DMS153 (cell line): ENCODE measurements at regions not wholly inside any gene's neighbourhood (a gene's known extent, or its start where the extent isn't known, plus 50 kb on each side); places are given as distances from the start of the nearest gene placed in this dataset.

Source experiments
- DNase-seq: peaks from one replicate; lab custom pipeline; 2025; lab: John Stamatoyannopoulos, UW

DNA sequence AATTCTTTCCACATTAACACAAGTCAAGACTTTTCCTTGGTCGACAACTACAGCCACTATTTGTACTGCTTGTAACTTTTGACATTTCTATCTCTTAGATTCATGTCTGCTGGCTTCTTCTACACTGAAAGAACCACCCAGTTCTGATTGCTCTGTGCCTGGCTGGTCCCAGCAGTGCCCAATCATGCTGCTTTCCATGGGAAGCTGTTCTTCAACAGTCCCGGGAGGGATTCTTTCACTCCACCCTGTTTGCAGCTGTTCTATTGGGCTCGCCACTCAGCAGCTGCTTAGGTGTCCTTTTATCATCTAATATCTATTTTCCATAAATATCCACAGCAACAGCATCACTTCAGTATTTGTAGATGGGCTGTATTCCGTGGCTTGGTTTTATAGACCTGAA lies 471.1 kb upstream of the SMIM21 start:
- DNase-seq, result no peak

DNA sequence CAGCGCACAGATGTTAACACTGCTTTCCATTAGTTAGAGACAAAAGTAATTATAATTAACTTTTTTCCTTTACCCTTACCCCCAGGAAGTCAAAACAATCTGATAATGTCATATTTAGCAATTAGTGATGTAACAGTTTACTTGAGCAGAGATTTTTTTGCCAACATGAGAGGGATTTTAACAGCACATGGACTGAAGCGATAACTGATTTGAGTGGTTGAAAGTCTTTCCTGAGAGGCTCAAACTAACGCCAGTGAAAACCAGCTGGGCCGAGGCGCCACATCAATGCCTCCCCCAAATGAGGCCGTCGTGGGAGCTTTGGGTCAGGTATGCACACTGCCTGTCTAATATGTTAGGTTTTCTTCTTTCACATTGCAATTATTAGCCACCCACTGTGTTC lies 469.9 kb upstream of the SMIM21 start:
- DNase-seq, result no peak

DNA sequence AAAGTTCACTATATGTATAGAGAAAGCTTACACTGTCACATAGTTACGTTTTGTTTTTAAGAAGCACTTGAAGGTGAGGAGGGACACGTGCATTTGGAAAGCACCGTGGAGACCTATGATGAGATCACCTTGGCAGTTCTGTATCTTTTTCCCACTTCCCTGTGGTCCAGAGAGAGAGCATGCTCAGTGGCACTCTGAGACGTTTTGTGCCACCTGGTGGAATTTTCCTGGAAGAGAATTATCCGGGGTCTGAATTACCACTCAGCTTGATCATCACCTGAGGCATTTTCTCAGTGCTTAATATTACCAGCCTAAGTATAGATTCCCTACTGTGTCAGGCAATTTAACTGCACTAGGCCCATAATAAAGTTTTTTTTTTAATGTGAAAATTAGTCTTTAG lies 469.4 kb upstream of the SMIM21 start:
- peak; percentile 70 for DNase-seq

DNA sequence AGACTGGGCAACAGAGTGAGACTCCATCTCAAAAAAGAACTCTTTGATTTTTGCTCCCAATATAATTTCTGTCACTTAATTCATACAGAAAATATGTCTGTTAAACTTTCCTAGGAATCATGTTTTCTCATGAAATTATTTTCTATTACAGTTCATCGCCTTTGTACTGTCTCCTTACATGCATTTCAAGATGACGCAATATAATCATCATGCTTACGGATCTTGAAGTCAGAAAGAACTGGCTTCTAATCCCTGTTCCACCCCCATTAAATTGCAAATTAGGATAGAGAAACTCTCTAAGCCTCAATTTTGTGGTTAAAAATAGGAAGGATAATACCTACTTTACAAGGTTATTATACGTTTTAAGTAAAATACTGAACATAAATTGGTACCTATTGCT lies 467.6 kb upstream of the SMIM21 start:
- DNase-seq, result no peak

DNA sequence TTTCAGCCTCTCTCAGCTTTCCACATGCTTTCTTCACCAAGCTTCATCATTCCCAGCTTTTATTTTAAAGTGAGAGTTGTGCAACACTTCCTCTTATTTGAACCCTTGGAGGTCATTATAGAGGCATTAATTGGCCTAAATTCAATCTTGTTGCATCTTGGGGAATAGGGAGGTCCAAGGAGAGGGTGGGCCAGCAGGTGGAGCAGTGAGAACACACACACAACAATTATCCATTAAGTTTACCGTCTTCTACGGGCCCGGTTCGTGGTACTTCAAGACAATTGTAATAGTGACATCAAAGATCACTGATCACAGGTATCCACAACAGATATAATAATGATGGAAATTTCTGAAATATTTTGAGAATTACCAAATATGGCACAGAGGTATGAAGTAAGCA lies 457.2 kb upstream of the SMIM21 start:
- no peak for DNase-seq

DNA sequence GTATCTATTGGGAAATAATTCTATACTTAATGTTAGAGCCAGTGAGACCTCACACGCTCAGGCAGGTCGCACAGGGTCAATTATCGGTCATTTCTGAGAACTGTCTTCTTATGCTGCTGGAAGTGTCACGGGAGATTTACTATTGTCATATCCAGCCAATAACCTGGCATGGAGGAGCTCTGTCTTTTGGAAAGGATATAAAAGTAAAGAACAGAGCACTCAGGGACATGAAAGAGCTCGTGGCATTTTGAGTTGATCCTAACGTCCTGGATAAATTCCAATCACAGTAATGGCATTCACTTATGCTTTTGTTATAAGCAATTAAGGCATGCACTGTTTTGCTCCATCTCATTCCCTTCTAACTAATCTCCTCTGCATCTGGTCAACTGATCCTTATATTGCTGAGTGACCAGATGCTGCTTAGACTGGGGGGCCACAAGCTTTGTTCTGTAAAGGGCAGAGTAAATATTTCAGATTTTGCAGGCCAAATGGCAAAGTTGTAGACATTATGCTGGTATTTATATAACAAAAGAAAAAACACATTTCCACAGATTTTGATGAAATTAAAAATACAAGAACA lies 453.5 kb upstream of the SMIM21 start:
- no peak for DNase-seq

DNA sequence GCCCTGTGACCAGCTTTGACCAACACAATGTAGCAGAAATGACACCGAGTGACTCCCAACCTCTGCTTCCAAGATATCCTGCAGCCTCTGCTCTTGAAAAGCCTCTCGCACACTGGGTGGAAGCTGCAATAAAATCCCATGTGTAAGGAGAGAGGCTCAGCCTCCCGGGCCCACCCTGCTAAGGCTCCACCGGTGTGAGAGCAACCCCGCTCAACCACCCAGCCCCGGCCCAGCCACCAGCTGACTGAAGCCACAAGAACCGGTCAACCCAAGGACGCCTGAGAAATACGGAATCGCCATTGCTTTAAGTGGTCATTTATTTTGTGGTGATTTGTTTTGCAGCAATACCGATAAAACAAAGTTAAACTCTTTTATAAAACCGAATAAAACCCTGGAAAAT lies 452.8 kb upstream of the SMIM21 start:
- no peak for DNase-seq

DNA sequence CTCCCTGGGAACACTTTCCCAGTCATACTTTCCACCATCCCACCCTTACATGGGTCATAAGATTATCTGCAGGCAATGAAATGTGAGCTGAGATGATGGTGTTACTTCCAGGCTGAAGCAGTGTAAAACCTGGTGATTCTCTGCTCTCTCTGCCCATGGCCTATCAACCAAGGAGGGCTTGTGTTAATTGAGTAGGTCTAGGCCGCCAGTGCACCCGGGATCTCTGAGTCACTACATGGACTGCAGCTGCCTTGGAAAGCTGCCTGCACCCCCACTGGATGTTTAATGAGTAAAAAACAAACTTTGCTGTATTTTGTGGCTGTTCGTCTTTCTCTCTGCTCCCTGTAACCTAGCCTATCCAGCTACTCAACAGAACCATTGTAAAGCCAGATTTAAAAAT lies 451.7 kb upstream of the SMIM21 start:
- no peak for DNase-seq

DNA sequence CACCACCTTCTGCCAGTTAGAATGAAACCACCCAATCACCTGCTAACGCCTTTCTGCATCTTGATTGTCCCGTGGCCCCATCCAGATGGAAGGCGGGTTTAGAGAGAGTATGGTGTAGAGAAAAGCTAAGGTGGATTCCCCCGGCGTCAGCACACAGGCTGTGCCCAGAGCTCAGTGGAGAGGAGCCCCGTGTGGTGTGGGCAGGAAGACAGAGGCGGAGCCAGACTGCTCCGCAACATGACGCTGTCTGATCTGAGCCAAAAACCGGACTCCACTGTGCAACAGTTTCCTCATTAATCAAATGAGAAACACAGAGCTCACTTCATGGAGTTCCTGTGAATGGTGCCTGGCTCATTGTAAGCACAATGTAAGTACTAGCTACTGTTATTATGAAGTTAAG lies 448.1 kb upstream of the SMIM21 start:
- DNase-seq, result no peak

DNA sequence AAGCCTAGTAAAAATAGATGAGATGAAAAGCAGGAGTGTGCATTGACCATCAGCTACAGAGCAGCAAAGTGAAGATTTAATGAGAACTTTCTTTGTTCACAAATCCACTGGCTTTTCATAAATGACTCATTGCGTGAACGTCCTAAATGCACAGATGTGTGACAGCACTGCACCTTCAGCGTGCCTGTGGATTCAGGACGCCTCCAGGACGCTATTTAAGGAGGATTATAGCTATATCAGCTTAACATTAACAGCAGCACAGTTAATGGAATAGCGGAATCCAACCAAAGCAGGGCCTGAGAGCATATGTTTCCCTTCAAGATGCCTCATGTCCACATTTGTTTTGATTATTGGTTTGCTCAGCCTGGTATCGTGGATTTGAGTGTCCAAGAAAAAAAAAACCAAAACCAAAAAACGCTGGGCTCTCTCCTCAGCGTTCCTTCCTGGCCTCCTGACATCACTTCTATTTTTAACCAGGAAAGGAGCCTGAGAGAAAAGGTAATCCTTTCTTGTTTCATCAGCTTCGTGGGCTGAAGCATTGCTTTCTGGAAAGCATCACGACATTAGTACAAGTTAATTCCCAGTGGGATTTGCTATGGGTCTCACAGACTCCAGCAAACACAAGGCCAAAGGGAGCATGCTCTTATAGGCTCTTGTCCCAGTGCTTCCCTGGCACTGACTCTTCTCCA lies 447.0 kb upstream of the SMIM21 start:
- no peak for DNase-seq

DNA sequence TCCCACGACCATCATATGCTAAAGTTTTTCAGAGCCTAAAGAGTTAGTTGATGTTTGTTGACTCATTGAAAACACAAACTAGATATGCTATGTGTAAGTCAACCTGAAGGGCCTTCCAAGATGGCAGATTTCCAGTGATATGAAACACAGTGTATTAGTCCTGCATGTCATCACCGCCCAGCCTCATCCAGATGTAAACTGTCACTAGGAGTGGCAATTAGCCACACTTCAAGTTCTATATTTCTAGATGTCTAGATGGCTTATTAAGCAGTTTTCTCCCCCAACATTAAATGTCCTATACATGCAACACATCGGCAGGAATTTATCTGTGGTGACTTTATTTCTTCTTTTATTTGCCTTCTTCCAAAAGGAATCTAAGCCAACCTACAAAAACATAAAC lies 444.1 kb upstream of the SMIM21 start:
- no peak for DNase-seq

DNA sequence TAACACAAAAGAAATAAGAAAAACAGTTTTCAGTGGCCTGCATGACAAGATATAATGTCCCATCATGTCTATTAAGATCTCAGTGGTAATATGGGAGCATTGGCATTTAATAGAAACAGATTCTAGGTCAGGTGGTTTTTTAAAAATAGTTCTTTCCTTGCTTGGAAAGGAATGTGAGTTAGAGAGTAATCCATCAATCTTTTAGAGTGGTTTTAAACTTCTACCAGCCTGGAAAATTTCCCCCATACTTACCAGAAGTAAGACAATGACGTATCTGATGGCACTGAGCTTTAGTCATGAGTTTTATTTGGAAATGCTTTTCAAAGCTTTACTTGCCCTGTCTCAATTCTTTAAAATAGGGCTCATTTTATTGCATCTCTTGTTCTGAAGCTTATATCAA lies 441.7 kb upstream of the SMIM21 start:
- no peak for DNase-seq

DNA sequence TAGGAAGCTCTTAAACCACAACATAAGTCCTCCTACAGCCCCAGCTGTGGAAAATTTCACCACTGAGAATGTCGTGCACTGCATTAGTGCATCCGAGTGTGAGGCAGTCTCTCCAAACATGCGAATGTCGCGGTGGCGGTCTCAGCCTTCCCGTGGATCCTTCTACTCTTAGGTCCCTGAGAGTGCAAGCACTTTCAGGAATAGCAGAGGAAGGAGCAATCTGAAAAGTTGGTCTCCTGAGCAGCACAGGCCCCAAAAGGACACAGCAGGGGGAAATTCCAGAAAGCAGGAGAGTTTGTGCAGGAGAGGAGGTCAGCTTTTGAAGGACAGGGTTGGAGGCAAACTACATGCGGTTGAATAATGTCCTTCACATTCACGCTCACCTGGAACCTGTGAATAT lies 440.5 kb upstream of the SMIM21 start:
- no peak for DNase-seq

DNA sequence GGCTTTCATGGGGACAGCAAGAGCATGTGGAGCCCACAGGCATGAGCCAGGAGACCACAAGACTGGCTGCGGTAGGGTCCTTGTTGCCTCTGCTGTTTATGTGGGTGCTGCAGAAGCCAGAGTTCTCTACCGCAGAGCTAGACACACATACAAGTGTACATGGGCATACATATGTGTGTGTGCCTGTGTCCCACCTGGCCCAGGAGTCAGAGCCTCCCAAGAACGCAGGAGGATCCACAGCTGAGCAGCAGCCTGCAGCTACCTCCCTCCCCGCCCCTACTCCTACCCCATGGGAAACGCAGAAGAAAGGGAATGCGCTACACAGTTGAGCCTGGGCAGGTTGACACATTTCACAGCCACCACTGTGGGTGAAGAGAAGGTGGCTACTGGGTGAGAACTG lies 438.1 kb upstream of the SMIM21 start:
- no peak for DNase-seq

DNA sequence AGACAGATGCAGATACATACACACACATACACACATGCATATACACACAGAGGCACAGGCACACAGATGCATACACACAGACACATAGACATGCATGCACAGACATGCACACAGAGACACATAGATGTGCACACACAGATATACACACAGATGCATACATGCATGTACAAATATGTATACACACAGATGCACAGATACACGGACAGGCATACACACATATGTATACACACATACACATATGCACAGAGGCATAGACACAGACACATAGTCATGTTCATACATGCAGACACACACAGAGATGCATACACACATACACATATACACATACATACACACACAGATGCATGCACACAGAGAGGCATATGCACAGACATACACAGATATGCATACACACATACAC lies 437.3 kb upstream of the SMIM21 start:
- DNase-seq, result no peak

DNA sequence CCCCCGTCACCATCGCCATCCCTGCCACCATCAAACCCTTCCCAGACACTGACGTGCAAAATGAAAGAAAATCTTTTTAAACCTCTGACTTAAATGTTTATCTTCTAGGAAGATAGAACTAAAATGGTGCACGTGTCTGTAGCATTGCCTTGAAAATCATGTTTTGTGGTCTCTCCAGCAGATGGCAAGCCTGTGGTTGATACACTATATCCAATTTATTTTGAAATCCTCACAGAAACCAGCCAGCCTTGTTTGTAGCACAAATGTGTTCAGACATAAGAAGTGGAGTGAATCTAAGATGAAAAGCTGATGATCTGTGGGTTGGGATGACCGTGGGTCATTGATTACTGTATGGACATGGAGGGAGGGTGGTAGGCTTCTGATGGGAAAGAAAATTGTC lies 436.2 kb upstream of the SMIM21 start:
- no peak for DNase-seq

DNA sequence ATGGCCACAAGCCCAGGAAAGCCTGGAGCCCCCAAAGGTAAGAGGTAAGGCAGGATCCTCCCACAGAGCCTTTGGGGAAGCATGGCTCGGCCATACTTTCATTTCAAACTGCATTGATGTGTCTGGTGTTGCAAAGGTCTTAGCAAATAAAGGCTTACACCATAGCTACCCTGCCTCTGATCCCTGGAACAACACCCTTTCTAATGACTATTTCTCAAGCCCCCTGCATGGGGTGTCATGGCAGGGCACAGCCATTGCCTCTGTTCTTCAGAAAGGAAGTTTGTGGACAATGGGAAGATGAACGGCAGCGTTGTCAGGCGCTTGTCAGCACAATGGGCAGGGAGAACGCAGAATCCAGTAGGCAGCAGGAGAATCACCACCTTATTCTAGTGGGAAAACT lies 435.0 kb upstream of the SMIM21 start:
- DNase-seq, result no peak

DNA sequence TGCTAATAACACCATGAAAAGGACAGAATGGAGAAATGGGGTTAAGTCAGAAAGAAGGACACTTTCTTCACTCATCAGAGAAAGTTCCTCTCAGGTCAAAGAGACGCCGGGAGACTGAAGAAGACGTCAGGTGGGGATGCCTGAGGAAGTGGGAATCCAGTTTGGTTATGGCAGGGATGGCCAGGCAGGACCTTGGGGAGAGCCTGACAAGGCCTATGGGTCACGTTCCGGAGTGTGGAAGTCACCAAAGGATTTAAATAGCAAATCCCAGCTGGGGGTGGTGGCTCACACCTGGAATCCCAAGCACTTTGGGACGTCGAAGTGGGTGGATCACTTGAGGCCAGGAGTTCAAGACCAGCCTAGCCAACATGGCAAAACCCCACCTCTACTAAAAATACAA lies 432.7 kb upstream of the SMIM21 start:
- DNase-seq, result no peak

DNA sequence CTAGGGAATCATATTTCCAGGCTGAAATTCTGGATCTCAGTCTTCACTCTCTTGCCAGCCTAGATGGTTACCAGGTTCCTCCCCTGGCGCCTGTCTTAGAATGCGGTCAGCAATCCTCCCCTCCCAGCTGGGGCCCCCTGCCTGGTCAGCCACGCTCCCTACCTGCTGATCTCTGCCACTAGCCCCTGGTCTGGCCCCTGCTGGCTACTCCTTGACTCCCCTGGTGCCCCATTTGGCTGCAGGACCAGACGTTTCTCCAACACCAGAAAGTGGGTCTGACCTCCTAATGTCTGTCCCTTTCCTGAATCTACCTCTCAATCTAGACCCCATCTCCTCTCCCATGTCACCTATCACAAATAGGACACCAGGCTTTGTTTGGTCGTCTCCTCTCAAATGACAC lies 432.0 kb upstream of the SMIM21 start:
- DNase-seq, result no peak

DNA sequence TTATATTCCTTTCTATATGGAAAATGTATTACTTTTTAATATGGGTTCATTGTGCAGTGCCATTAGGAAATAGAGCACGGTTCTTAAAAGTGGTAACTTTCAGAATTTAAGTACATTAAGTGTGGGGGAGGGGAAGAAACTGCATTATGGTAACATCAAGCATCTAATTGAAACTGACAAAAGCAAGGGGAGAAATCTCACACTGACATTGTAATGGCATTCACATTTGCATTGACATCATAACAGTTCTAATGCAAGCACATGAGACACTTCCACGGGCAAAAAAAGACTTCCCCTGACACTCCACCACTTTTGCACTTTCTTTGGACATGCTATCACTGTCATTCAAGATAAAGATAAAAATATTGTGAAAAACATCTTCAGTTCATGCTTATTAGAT lies 431.3 kb upstream of the SMIM21 start:
- no peak for DNase-seq

DNA sequence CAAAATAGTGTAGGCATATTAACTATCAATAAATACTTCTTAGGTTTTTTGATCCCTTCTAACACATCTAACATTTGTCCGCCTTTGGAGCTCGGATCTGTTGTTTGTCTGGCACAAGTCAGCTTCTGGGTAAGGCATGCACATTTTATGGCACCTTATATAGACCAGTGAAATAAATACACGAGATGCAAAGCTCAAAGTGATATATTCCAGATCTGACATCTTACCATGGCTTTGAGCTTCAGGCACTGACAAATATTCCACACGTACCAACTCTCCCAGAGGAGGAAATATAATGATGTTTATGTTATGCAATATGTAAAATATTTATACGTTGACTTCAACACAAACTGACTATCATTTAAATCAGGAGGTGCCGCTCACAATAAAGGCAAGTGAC lies 430.1 kb upstream of the SMIM21 start:
- DNase-seq, result no peak

DNA sequence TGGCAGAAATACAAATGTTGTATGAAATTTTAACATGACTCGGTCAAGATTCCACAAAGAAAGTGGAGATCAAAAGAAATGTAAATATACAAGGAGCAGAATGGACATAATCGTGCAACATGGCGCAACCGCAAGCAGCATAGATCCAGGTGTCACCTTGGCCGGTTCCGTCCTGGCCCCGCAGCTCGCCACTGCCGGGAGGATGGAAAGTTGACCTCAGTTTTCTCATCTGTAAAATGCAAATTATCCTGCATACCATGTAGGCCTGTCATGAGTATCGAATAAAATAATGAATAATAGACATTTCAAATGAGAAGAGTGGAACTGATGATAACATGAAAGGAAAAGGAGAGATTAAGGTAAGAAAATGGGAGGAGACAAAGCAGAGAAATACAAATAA lies 427.3 kb upstream of the SMIM21 start:
- DNase-seq, result no peak

DNA sequence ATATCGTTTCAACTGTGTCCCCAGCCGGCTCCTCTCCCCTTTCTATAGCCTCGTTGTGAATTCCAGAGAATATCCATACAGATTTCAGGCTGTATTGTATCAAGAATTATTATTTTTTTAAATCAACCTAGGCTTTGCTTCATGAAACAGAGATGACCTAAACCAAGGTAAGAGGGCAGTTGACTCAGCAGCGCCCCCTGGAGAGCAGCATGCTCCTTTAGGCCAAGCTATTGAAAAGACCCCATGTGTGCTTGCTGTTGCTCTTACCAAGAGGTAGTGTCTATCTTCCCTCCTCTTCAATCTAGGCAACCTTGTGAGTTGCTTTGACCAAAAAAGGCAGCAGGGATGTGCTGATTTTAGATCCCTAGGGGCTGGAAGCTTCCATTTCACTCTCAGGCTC lies 426.7 kb upstream of the SMIM21 start:
- DNase-seq, result no peak

DNA sequence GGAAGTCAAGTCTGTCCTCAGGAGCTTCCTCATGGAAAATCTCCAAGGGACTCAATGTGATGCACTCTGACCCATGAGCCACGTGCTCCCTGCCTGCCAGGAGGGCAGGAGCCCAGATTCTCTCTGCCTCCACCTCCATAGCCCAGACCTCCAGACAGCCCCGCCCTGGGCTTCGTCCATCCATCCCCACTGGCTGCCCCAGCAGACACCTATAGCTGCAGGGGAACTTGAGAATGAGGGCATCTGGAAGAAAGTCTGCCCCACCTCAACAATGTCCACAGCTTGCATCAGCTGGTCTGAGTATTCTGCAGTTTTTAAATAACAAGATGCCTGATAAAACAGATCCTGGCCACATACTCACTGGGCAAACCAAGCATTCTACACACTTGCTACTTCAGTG lies 418.8 kb upstream of the SMIM21 start:
- no peak for DNase-seq

DNA sequence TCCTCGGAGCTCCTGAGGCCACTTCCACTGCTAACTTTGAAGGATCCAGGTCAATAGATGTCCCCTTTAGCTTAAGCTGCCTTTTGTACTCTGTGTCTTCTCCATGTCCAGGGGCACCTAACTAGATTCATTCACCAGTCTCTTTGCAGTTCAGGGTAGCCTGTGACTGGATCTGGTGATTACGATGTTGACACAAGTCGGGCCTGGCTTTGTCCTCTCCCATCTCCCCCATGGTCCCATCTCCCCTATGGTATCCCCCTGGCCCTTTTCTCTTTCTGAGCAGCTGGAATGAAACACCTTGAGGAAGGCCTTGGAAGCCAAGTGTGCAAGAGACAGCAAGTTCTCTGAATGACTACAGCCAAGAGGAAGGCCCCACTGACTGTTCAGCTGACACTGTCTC lies 417.9 kb upstream of the SMIM21 start:
- no peak for DNase-seq
